ENCODE measurements at regions not wholly inside any gene's neighbourhood (a gene's known extent, or its start where the extent isn't known, plus 50 kb on each side); places are given as distances from the start of the nearest gene placed in this dataset.

- TF ChIP-seq CTCF (IDR thresholded peaks at IDR 0.05): no peak
- no peak for TF ChIP-seq POLR2A (IDR thresholded peaks at IDR 0.05)
These were observed 51.2 kb upstream of the MED9 start for GRCh38 chr17:17425591-17425990.
